Activated CD4-positive, alpha-beta memory T cell treated with anti-CD3 and anti-CD28 coated beads, Interleukin-2, amount 10 ng/mL, durations not matched to agents 7 days and 5 days (primary cell): ENCODE measurements at regions not wholly inside any gene's neighbourhood (a gene's known extent, or its start where the extent isn't known, plus 50 kb on each side); places are given as distances from the start of the nearest gene placed in this dataset.
"Not testable (repeated sequence)": the region's sequence is repeated elsewhere in the genome, so short reads cannot be mapped to it uniquely, and the experiment has no call there.

ENCODE experiments used
- CTCF ChIA-PET: fragments of 350-600 bp; sonication (Branson Sonifier 250); formaldehyde crosslinking; loops from one replicate; lab custom pipeline; 2021; ENCODE audit warnings: antibody characterized with exemption, inconsistent platforms; lab: Charles Lee
- POLR2A ChIA-PET: fragments of 350-600 bp; sonication (Branson Sonifier 250); formaldehyde crosslinking; loops from one replicate; lab custom pipeline; 2021; ENCODE audit warnings: antibody characterized with exemption; lab: Charles Lee
- DNase-seq: peaks from one replicate; pipeline ENCODE4 v3.0.0-alpha.2; 2020
- H3K27ac Mint-ChIP-seq: one replicate; pipeline ENCODE4 v1.8.0; 2021; ENCODE audit warnings: mild to moderate bottlenecking, mixed read lengths
- H3K27me3 Mint-ChIP-seq: one replicate; pipeline ENCODE4 v1.8.0; 2021; ENCODE audit warnings: mixed read lengths
- H3K36me3 Mint-ChIP-seq: one replicate; pipeline ENCODE4 v1.8.0; 2021; ENCODE audit warnings: low read depth, mixed read lengths
- H3K4me1 Mint-ChIP-seq: one replicate; pipeline ENCODE4 v1.8.0; 2021; ENCODE audit warnings: mixed read lengths
- H3K4me3 Mint-ChIP-seq: one replicate; pipeline ENCODE4 v1.8.0; 2021; ENCODE audit warnings: mild to moderate bottlenecking, mixed read lengths
- H3K9me3 Mint-ChIP-seq: one replicate; pipeline ENCODE4 v1.8.0; 2021; ENCODE audit warnings: mixed read lengths

GRCh38 chr2:188786368-188786841 lies 187.8 kb upstream of the COL3A1 start:
- POLR2A ChIA-PET = no interaction called here
- Mint-ChIP-seq H3K9me3 (no peaks in the 10 kb centered on the region), H3K36me3 (no peaks in the 10 kb centered on the region), H3K4me1 (no peaks in the 10 kb centered on the region), H3K27me3 (no peaks in the 10 kb centered on the region), H3K4me3 (no peak overlapping the region), H3K27ac (no peak overlapping the region)
- DNase-seq = no peak
- CTCF ChIA-PET = no interaction called here

GRCh38 chr2:188787021-188787657 lies 187.0 kb upstream of the COL3A1 start:
- Mint-ChIP-seq H3K4me3 (no peak overlapping the region), H3K4me1 (no peaks in the 10 kb centered on the region), H3K9me3 (no peaks in the 10 kb centered on the region), H3K27me3 (no peaks in the 10 kb centered on the region), H3K36me3 (no peaks in the 10 kb centered on the region), H3K27ac (no peak overlapping the region)
- CTCF ChIA-PET = no interaction called here
- DNase-seq = no peak
- POLR2A ChIA-PET = no interaction called here

- ChIA-PET CTCF (no interaction called here), POLR2A (interaction anchor here (0.6 kb wide), 1 partner anchor 32 kb away, joined by 3 read pairs; no protein-coding TSS in a partner anchor)
- H3K27me3 Mint-ChIP-seq = no peaks in the 10 kb centered on the region
- no peak overlapping the region for H3K27ac Mint-ChIP-seq
- H3K4me3 Mint-ChIP-seq = no peak overlapping the region
- no peaks in the 10 kb centered on the region for H3K9me3 Mint-ChIP-seq
- no peaks in the 10 kb centered on the region for H3K36me3 Mint-ChIP-seq
- H3K4me1 Mint-ChIP-seq = no peaks in the 10 kb centered on the region
- DNase-seq = no peak
Observed at GRCh38 chr2:188787658-188788240, 186.4 kb upstream of the COL3A1 start.

GRCh38 chr2:188788621-188789020 lies 185.6 kb upstream of the COL3A1 start:
- CTCF ChIA-PET = no interaction called here
- H3K27ac Mint-ChIP-seq = no peak overlapping the region
- no peak overlapping the region for H3K4me3 Mint-ChIP-seq

GRCh38 chr2:188789951-188790350 lies 184.2 kb upstream of the COL3A1 start:
- CTCF ChIA-PET = no interaction called here

More at GRCh38 chr2:188788621-188789020, 185.6 kb upstream of the COL3A1 start:
- Mint-ChIP-seq H3K27me3 (no peaks in the 10 kb centered on the region), H3K4me1 (no peaks in the 10 kb centered on the region), H3K36me3 (no peaks in the 10 kb centered on the region), H3K9me3 (no peaks in the 10 kb centered on the region)
- no peak for DNase-seq
- POLR2A ChIA-PET = no interaction called here

GRCh38 chr2:188794453-188794852 lies 179.7 kb upstream of the COL3A1 start:
- H3K9me3 Mint-ChIP-seq, H3K27ac Mint-ChIP-seq, H3K27me3 Mint-ChIP-seq, CTCF ChIA-PET, H3K4me1 Mint-ChIP-seq, H3K36me3 Mint-ChIP-seq, H3K4me3 Mint-ChIP-seq, DNase-seq, POLR2A ChIA-PET: not testable (repeated sequence)

More at GRCh38 chr2:188789951-188790350, 184.2 kb upstream of the COL3A1 start:
- no peaks in the 10 kb centered on the region for H3K36me3 Mint-ChIP-seq
- DNase-seq = no peak
- H3K9me3 Mint-ChIP-seq = no peaks in the 10 kb centered on the region
- H3K4me3 Mint-ChIP-seq = no peak overlapping the region
- no peak overlapping the region for H3K27ac Mint-ChIP-seq
- no peaks in the 10 kb centered on the region for H3K27me3 Mint-ChIP-seq
- H3K4me1 Mint-ChIP-seq = no peaks in the 10 kb centered on the region
- POLR2A ChIA-PET = no interaction called here

- Mint-ChIP-seq H3K4me1 (no peaks in the 10 kb centered on the region), H3K27me3 (no peaks in the 10 kb centered on the region), H3K27ac (no peak overlapping the region), H3K36me3 (no peaks in the 10 kb centered on the region), H3K4me3 (no peak overlapping the region), H3K9me3 (peaks cover 6% of the 10 kb centered on the region)
- CTCF ChIA-PET = no interaction called here
- DNase-seq = no peak
- POLR2A ChIA-PET = no interaction called here
Observed at GRCh38 chr2:188795762-188796161, 178.4 kb upstream of the COL3A1 start.

GRCh38 chr2:188797371-188797770 lies 176.8 kb upstream of the COL3A1 start:
- no peak for DNase-seq
- H3K27ac Mint-ChIP-seq = no peak overlapping the region
- ChIA-PET POLR2A (no interaction called here), CTCF (no interaction called here)
- H3K4me3 Mint-ChIP-seq = no peak overlapping the region
- H3K9me3 Mint-ChIP-seq = peaks cover 6% of the 10 kb centered on the region
- H3K4me1 Mint-ChIP-seq = no peaks in the 10 kb centered on the region
- H3K27me3 Mint-ChIP-seq = no peaks in the 10 kb centered on the region
- H3K36me3 Mint-ChIP-seq = no peaks in the 10 kb centered on the region

GRCh38 chr2:188798159-188798558 lies 176.0 kb upstream of the COL3A1 start:
- ChIA-PET POLR2A (no interaction called here), CTCF (no interaction called here)
- no peaks in the 10 kb centered on the region for H3K27me3 Mint-ChIP-seq
- no peaks in the 10 kb centered on the region for H3K4me1 Mint-ChIP-seq
- H3K9me3 Mint-ChIP-seq = peaks cover 6% of the 10 kb centered on the region
- H3K36me3 Mint-ChIP-seq = no peaks in the 10 kb centered on the region
- H3K4me3 Mint-ChIP-seq = no peak overlapping the region
- no peak overlapping the region for H3K27ac Mint-ChIP-seq
- DNase-seq = no peak

GRCh38 chr2:188805219-188805618 lies 169.0 kb upstream of the COL3A1 start:
- Mint-ChIP-seq H3K27me3 (no peaks in the 10 kb centered on the region), H3K4me1 (no peaks in the 10 kb centered on the region), H3K9me3 (peaks cover 6% of the 10 kb centered on the region), H3K36me3 (no peaks in the 10 kb centered on the region), H3K4me3 (no peak overlapping the region), H3K27ac (no peak overlapping the region)
- ChIA-PET CTCF (no interaction called here), POLR2A (no interaction called here)
- DNase-seq = no peak

- Mint-ChIP-seq H3K4me3 (no peak overlapping the region), H3K27ac (no peak overlapping the region), H3K36me3 (no peaks in the 10 kb centered on the region), H3K27me3 (no peaks in the 10 kb centered on the region), H3K9me3 (peaks cover 2% of the 10 kb centered on the region), H3K4me1 (no peaks in the 10 kb centered on the region)
- CTCF ChIA-PET = no interaction called here
- no peak for DNase-seq
- POLR2A ChIA-PET = no interaction called here
Observed at GRCh38 chr2:188808947-188809355, 165.2 kb upstream of the COL3A1 start.

GRCh38 chr2:188810586-188810985 lies 163.6 kb upstream of the COL3A1 start:
- ChIA-PET POLR2A (no interaction called here), CTCF (no interaction called here)
- Mint-ChIP-seq H3K4me1 (no peaks in the 10 kb centered on the region), H3K4me3 (no peak overlapping the region), H3K27me3 (no peaks in the 10 kb centered on the region), H3K9me3 (no peaks in the 10 kb centered on the region), H3K27ac (no peak overlapping the region), H3K36me3 (no peaks in the 10 kb centered on the region)
- no peak for DNase-seq

GRCh38 chr2:188811522-188811921 lies 162.7 kb upstream of the COL3A1 start:
- H3K36me3 Mint-ChIP-seq = no peaks in the 10 kb centered on the region
- no peak overlapping the region for H3K4me3 Mint-ChIP-seq
- no peak overlapping the region for H3K27ac Mint-ChIP-seq
- H3K27me3 Mint-ChIP-seq = no peaks in the 10 kb centered on the region
- ChIA-PET POLR2A (no interaction called here), CTCF (no interaction called here)
- no peaks in the 10 kb centered on the region for H3K4me1 Mint-ChIP-seq
- H3K9me3 Mint-ChIP-seq = no peaks in the 10 kb centered on the region
- DNase-seq = no peak

GRCh38 chr2:188813315-188813714 lies 160.9 kb upstream of the COL3A1 start:
- POLR2A ChIA-PET = no interaction called here
- Mint-ChIP-seq H3K27me3 (no peaks in the 10 kb centered on the region), H3K9me3 (no peaks in the 10 kb centered on the region), H3K4me1 (no peaks in the 10 kb centered on the region), H3K27ac (no peak overlapping the region), H3K4me3 (no peak overlapping the region), H3K36me3 (no peaks in the 10 kb centered on the region)
- no peak for DNase-seq
- CTCF ChIA-PET = no interaction called here
